ENCODE measurements at regions not wholly inside any gene's neighbourhood (a gene's known extent, or its start where the extent isn't known, plus 50 kb on each side); places are given as distances from the start of the nearest gene placed in this dataset.

DNA sequence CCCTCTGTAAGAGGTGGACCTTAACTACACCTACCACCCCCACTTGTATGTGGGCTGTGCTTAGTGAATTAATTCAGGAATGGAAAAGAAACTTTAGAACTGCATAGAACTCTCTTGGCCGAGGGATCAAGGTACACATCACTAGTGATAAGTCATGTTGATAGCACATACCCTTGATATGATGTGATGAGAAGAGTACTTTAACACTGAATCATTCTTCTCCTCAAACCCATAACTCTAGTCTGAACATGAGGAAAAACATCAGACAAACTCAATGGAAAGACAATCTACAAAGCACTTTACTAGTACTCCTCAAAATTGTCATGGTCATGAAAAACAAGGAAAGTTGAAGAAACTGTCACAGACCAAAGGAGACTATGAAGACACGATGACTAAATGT lies 87.6 kb downstream of the P2RY1 start:
- POLR2A ChIA-PET: no interaction called here
- Histone ChIP-seq H4K20me1 (ENCODE audit: insufficient read depth) (no peaks in the 10 kb centered on the region), H3K27ac (ENCODE audit: low read depth, low read length) (no peak overlapping the region), H3K79me2 (ENCODE audit: insufficient read depth, low read length) (no peaks in the 10 kb centered on the region), H3K4me2 (ENCODE audit: low read length) (no peak overlapping the region), H3K27me3 (ENCODE audit: insufficient read depth, low read length) (no peaks in the 10 kb centered on the region), H3K9ac (ENCODE audit: low read length) (no peak overlapping the region), H3K36me3 (ENCODE audit: control insufficient read depth in 1 of 2, insufficient read depth in 2 of 2, low read length in 2 of 2) (no peaks in the 10 kb centered on the region), H3K9me3 (ENCODE audit: control insufficient read depth in 1 of 2, insufficient read depth in 1 of 2, low read depth in 1 of 2, low read length in 2 of 2) (no peaks in the 10 kb centered on the region), H3K4me3 (replicated peaks in 1 of 2; ENCODE audit: low read depth in 1 of 2, low read length in 2 of 2) (no peak overlapping the region), H3K9me2 (ENCODE audit: insufficient read depth) (no peaks in the 10 kb centered on the region), H2AFZ (ENCODE audit: low read depth, low read length, poor library complexity, severe bottlenecking) (no peak overlapping the region), H3K4me1 (ENCODE audit: control insufficient read depth in 1 of 2, insufficient read depth in 2 of 2, low read length in 2 of 2) (no peaks in the 10 kb centered on the region)
- DNase-seq (ENCODE audit: low read depth, low spot score): no peak
- CTCF ChIA-PET: no interaction called here
- ATAC-seq: no peak
- RAD21 ChIA-PET (ENCODE audit: low non-redundant PET in 1 of 2, low total read pairs in 2 of 2, uncharacterized antibody in 2 of 2, unreplicated experiment in 2 of 2): no interaction called here
- no peak for TF ChIP-seq SIN3A (IDR thresholded peaks at IDR 0.05; ENCODE audit: low read depth)
- TF ChIP-seq EZH2phosphoT487 (IDR thresholded peaks at IDR 0.05; ENCODE audit: borderline replicate concordance): no peak
- TF ChIP-seq CEBPB (IDR thresholded peaks at IDR 0.05; ENCODE audit: low read depth): no peak
- no peak for TF ChIP-seq SP1 (IDR thresholded peaks at IDR 0.05; ENCODE audit: low read depth)
- no peak for TF ChIP-seq ELF1 (IDR thresholded peaks at IDR 0.05; ENCODE audit: borderline replicate concordance, low read depth)
- TF ChIP-seq, protein P1, sequence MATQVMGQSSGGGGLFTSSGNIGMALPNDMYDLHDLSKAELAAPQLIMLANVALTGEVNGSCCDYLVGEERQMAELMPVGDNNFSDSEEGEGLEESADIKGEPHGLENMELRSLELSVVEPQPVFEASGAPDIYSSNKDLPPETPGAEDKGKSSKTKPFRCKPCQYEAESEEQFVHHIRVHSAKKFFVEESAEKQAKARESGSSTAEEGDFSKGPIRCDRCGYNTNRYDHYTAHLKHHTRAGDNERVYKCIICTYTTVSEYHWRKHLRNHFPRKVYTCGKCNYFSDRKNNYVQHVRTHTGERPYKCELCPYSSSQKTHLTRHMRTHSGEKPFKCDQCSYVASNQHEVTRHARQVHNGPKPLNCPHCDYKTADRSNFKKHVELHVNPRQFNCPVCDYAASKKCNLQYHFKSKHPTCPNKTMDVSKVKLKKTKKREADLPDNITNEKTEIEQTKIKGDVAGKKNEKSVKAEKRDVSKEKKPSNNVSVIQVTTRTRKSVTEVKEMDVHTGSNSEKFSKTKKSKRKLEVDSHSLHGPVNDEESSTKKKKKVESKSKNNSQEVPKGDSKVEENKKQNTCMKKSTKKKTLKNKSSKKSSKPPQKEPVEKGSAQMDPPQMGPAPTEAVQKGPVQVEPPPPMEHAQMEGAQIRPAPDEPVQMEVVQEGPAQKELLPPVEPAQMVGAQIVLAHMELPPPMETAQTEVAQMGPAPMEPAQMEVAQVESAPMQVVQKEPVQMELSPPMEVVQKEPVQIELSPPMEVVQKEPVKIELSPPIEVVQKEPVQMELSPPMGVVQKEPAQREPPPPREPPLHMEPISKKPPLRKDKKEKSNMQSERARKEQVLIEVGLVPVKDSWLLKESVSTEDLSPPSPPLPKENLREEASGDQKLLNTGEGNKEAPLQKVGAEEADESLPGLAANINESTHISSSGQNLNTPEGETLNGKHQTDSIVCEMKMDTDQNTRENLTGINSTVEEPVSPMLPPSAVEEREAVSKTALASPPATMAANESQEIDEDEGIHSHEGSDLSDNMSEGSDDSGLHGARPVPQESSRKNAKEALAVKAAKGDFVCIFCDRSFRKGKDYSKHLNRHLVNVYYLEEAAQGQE (IDR thresholded peaks at IDR 0.05; ENCODE audit: low read depth): no peak
- TF ChIP-seq EGR1 (IDR thresholded peaks at IDR 0.05; ENCODE audit: low read depth): no peak
- no peak for TF ChIP-seq CBX3 (IDR thresholded peaks at IDR 0.05; ENCODE audit: low read depth)
- TF ChIP-seq, protein P2, sequence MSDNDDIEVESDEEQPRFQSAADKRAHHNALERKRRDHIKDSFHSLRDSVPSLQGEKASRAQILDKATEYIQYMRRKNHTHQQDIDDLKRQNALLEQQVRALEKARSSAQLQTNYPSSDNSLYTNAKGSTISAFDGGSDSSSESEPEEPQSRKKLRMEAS (IDR thresholded peaks at IDR 0.05): no peak
- TF ChIP-seq TCF7L2 (IDR thresholded peaks at IDR 0.05; ENCODE audit: borderline replicate concordance, extremely low read depth, insufficient read depth, insufficient read length): no peak
- TF ChIP-seq, protein P3, sequence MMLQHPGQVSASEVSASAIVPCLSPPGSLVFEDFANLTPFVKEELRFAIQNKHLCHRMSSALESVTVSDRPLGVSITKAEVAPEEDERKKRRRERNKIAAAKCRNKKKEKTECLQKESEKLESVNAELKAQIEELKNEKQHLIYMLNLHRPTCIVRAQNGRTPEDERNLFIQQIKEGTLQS (IDR thresholded peaks at IDR 0.05): no peak
- TF ChIP-seq EZH2 (IDR thresholded peaks at IDR 0.05): no peak
- TF ChIP-seq YY1 (IDR thresholded peaks at IDR 0.05; ENCODE audit: extremely low read depth, insufficient replicate concordance, low read depth, low read length): no peak
- TF ChIP-seq SRF (IDR thresholded peaks at IDR 0.05; ENCODE audit: low read depth): no peak
- no peak for TF ChIP-seq FOSL1 (IDR thresholded peaks at IDR 0.05; ENCODE audit: low read depth)
- TF ChIP-seq, protein P4, sequence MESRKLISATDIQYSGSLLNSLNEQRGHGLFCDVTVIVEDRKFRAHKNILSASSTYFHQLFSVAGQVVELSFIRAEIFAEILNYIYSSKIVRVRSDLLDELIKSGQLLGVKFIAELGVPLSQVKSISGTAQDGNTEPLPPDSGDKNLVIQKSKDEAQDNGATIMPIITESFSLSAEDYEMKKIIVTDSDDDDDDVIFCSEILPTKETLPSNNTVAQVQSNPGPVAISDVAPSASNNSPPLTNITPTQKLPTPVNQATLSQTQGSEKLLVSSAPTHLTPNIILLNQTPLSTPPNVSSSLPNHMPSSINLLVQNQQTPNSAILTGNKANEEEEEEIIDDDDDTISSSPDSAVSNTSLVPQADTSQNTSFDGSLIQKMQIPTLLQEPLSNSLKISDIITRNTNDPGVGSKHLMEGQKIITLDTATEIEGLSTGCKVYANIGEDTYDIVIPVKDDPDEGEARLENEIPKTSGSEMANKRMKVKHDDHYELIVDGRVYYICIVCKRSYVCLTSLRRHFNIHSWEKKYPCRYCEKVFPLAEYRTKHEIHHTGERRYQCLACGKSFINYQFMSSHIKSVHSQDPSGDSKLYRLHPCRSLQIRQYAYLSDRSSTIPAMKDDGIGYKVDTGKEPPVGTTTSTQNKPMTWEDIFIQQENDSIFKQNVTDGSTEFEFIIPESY (IDR thresholded peaks at IDR 0.05; ENCODE audit: extremely low read depth, insufficient replicate concordance, low read length): no peak
- TF ChIP-seq ZFX (IDR thresholded peaks at IDR 0.05): no peak
- TF ChIP-seq, protein P5, sequence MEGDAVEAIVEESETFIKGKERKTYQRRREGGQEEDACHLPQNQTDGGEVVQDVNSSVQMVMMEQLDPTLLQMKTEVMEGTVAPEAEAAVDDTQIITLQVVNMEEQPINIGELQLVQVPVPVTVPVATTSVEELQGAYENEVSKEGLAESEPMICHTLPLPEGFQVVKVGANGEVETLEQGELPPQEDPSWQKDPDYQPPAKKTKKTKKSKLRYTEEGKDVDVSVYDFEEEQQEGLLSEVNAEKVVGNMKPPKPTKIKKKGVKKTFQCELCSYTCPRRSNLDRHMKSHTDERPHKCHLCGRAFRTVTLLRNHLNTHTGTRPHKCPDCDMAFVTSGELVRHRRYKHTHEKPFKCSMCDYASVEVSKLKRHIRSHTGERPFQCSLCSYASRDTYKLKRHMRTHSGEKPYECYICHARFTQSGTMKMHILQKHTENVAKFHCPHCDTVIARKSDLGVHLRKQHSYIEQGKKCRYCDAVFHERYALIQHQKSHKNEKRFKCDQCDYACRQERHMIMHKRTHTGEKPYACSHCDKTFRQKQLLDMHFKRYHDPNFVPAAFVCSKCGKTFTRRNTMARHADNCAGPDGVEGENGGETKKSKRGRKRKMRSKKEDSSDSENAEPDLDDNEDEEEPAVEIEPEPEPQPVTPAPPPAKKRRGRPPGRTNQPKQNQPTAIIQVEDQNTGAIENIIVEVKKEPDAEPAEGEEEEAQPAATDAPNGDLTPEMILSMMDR (IDR thresholded peaks at IDR 0.05 in 2 of 3, conservative IDR thresholded peaks at IDR 0.05 in 1 of 3; ENCODE audit: borderline replicate concordance in 1 of 3, insufficient read depth in 1 of 3, low read depth in 2 of 3, low read length in 2 of 3): no peak
- no peak for TF ChIP-seq JUND (IDR thresholded peaks at IDR 0.05)
- TF ChIP-seq POLR2A (IDR thresholded peaks at IDR 0.05; ENCODE audit: borderline replicate concordance, extremely low read depth, insufficient read depth, insufficient read length): no peak
- no TSS peak for BruUV-seq (replicated peaks)
- intact Hi-C loops (cut with micrococcal nuclease): no loop called here
